Activated CD4-positive, alpha-beta T cell treated with anti-CD3 and anti-CD28 coated beads, Interleukin-2, amount 50 U/mL, for 4 hours (primary cell): ENCODE measurements at regions not wholly inside any gene's neighbourhood (a gene's known extent, or its start where the extent isn't known, plus 50 kb on each side); places are given as distances from the start of the nearest gene placed in this dataset.

Experiments
- DNase-seq, 2 experiments: peaks; one replicate each; pipeline ENCODE4 v3.0.0-alpha.2; 2020

GRCh38 chr4:19698961-19699360 lies 552.7 kb upstream of the SLIT2 start:
- DNase-seq, result no peak

GRCh38 chr4:19694812-19695211 lies 556.9 kb upstream of the SLIT2 start:
- no peak for DNase-seq

- no peak for DNase-seq
Observed at GRCh38 chr4:19693936-19694570, 557.7 kb upstream of the SLIT2 start.

GRCh38 chr4:19689511-19689910 lies 562.2 kb upstream of the SLIT2 start:
- DNase-seq, result no peak

- DNase-seq, result no peak
Observed at GRCh38 chr4:19686456-19686855, 565.2 kb upstream of the SLIT2 start.

- no peak for DNase-seq
Observed at GRCh38 chr4:19684084-19684483, 567.6 kb upstream of the SLIT2 start.

GRCh38 chr4:19683426-19683825 lies 568.3 kb upstream of the SLIT2 start:
- no peak for DNase-seq

GRCh38 chr4:19677211-19677610 lies 574.5 kb upstream of the SLIT2 start:
- DNase-seq, result no peak

GRCh38 chr4:19675172-19675811 lies 576.4 kb upstream of the SLIT2 start:
- DNase-seq, result no peak

- no peak for DNase-seq
Observed at GRCh38 chr4:19659101-19659500, 592.6 kb upstream of the SLIT2 start.

- no peak for DNase-seq
Observed at GRCh38 chr4:19657856-19658255, 593.8 kb upstream of the SLIT2 start.

GRCh38 chr4:19655666-19656065 lies 596.0 kb upstream of the SLIT2 start:
- no peak for DNase-seq

- DNase-seq, result no peak
Observed at GRCh38 chr4:19650903-19651864, 600.5 kb upstream of the SLIT2 start.

GRCh38 chr4:19645589-19645988 lies 606.1 kb upstream of the SLIT2 start:
- no peak for DNase-seq

GRCh38 chr4:19636451-19636850 lies 615.3 kb upstream of the SLIT2 start:
- no peak for DNase-seq

GRCh38 chr4:19631814-19632213 lies 619.9 kb upstream of the SLIT2 start:
- no peak for DNase-seq

- DNase-seq, result no peak
Observed at GRCh38 chr4:19623866-19624265, 627.8 kb upstream of the SLIT2 start.

- DNase-seq, result no peak
Observed at GRCh38 chr4:19615086-19615689, 636.5 kb upstream of the SLIT2 start.

GRCh38 chr4:19614171-19614570 lies 637.5 kb upstream of the SLIT2 start:
- DNase-seq, result no peak

- no peak for DNase-seq
Observed at GRCh38 chr4:19596342-19596741, 655.4 kb upstream of the SLIT2 start.

- no peak for DNase-seq
Observed at GRCh38 chr4:19592391-19592790, 659.3 kb upstream of the SLIT2 start.

GRCh38 chr4:19583827-19584569 lies 667.7 kb upstream of the SLIT2 start:
- DNase-seq, result no peak

- no peak for DNase-seq
Observed at GRCh38 chr4:19580095-19580494, 671.6 kb upstream of the SLIT2 start.
